Parathyroid adenoma (tissue), 2 donors: ENCODE measurements at regions not wholly inside any gene's neighbourhood (a gene's known extent, or its start where the extent isn't known, plus 50 kb on each side); places are given as distances from the start of the nearest gene placed in this dataset.

Experiments used
- H2AFZ ChIP-seq: fragments of 300-600 bp; sonication (generic); one replicate; pipeline ENCODE4 v1.7.0; 2017; ENCODE audit warnings: antibody characterized with exemption, mild to moderate bottlenecking
- H3K27ac ChIP-seq: fragments of 300-600 bp; sonication (generic); one replicate; pipeline ENCODE4 v1.7.0; 2017
- H3K27me3 ChIP-seq: fragments of 300-600 bp; sonication (generic); one replicate; pipeline ENCODE4 v1.7.0; 2017; ENCODE audit warnings: low read length; ENCODE audit not compliant: control insufficient read depth, insufficient read depth
- H3K36me3 ChIP-seq: fragments of 300-600 bp; sonication (generic); one replicate; pipeline ENCODE4 v1.7.0; 2017; ENCODE audit warnings: low read length; ENCODE audit not compliant: control insufficient read depth, insufficient read depth
- H3K4me1 ChIP-seq: fragments of 300-600 bp; sonication (generic); one replicate; pipeline ENCODE4 v1.7.0; 2017; ENCODE audit warnings: control low read depth
- H3K4me2 ChIP-seq: fragments of 300-600 bp; sonication (generic); one replicate; pipeline ENCODE4 v1.7.0; 2017; ENCODE audit warnings: low read length
- H3K4me3 ChIP-seq: fragments of 300-600 bp; sonication (generic); one replicate; pipeline ENCODE4 v1.7.0; 2017; ENCODE audit warnings: low read depth, low read length
- H3K79me2 ChIP-seq: fragments of 300-600 bp; sonication (generic); one replicate; pipeline ENCODE4 v1.7.0; 2017; ENCODE audit warnings: control low read depth
- H3K9ac ChIP-seq: fragments of 300-600 bp; sonication (generic); one replicate; pipeline ENCODE4 v1.7.0; 2017; ENCODE audit warnings: mild to moderate bottlenecking
- H3K9me3 ChIP-seq: fragments of 300-600 bp; sonication (generic); one replicate; pipeline ENCODE4 v1.7.0; 2017; ENCODE audit warnings: low read length; ENCODE audit not compliant: control insufficient read depth
- TF ChIP-seq, protein P1 (sequence below): fragments of 300-600 bp; sonication (generic); IDR thresholded peaks from one replicate; pipeline ENCODE4 v1.7.0; 2017; ENCODE audit warnings: antibody characterized with exemption, mild to moderate bottlenecking
- donor health status: primary hyperparathyroidism.

DNA sequence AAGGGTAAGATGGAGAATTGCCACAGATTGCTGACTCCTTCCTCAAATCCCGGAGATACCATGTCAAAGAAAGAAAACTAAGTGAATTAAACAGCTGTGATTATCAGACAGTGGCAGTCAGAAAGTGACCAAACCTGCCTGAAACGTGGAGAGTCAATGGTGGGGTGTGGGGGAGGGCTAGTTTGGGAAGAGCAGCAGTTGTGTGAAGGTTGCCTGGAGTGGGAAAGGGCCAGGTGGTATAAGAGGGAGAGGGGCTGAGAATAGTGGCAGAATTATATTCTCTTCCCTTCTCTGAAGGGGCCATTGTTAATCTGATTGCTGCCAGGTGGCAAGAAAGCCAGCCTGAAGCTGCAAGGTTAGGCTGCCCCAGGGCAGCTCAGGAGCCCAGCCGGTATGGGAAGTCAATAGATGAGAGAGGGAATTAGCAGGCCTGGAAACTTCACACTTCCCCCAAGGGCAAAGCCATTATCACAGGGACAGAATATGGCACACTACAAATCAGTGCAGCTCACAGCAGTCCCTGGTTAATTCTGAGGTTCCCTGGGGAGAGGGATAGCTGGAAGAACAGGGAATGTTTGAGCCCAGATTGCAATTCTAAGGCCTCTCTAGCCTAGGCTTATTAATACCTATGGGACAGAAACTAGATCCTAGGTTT, 83.9 kb upstream of the ITGB1 start:
- H3K27me3 ChIP-seq = no peaks in the 10 kb centered on the region
- H3K9ac ChIP-seq = no peak overlapping the region
- H3K4me2 ChIP-seq = no peak overlapping the region
- H3K9me3 ChIP-seq = no peaks in the 10 kb centered on the region
- H3K36me3 ChIP-seq = no peaks in the 10 kb centered on the region
- TF ChIP-seq, protein P1, sequence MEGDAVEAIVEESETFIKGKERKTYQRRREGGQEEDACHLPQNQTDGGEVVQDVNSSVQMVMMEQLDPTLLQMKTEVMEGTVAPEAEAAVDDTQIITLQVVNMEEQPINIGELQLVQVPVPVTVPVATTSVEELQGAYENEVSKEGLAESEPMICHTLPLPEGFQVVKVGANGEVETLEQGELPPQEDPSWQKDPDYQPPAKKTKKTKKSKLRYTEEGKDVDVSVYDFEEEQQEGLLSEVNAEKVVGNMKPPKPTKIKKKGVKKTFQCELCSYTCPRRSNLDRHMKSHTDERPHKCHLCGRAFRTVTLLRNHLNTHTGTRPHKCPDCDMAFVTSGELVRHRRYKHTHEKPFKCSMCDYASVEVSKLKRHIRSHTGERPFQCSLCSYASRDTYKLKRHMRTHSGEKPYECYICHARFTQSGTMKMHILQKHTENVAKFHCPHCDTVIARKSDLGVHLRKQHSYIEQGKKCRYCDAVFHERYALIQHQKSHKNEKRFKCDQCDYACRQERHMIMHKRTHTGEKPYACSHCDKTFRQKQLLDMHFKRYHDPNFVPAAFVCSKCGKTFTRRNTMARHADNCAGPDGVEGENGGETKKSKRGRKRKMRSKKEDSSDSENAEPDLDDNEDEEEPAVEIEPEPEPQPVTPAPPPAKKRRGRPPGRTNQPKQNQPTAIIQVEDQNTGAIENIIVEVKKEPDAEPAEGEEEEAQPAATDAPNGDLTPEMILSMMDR = no peak
- H3K79me2 ChIP-seq = no peaks in the 10 kb centered on the region
- H3K4me1 ChIP-seq = no peaks in the 10 kb centered on the region
- H3K27ac ChIP-seq = no peak overlapping the region
- no peak overlapping the region for H3K4me3 ChIP-seq
- H2AFZ ChIP-seq = no peak overlapping the region

DNA sequence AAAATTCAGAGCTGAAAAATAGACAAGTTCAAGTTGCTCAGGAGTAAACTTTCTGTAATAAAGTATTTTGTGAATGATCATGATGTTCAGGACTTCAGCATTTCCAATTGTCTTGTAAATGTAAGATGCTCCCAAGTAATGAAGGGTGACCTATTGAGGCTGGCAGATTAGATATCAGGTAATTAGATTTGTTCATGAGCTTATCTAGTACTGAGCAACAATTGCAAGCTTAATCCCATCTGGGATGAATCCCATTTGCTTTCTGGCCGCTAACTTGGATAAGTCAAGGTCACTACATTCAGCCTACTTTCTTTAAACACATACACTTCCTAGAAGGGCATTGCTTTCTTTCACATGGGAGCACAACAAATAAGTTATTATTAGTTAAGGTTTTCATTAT, 82.4 kb upstream of the ITGB1 start:
- Histone ChIP-seq H3K4me1 (no peaks in the 10 kb centered on the region), H3K79me2 (no peaks in the 10 kb centered on the region), H3K27ac (no peak overlapping the region), H3K9me3 (no peaks in the 10 kb centered on the region), H3K4me3 (no peak overlapping the region), H3K9ac (no peak overlapping the region), H2AFZ (no peak overlapping the region), H3K4me2 (no peak overlapping the region), H3K36me3 (no peaks in the 10 kb centered on the region), H3K27me3 (no peaks in the 10 kb centered on the region)
- TF ChIP-seq, protein P1 = no peak

DNA sequence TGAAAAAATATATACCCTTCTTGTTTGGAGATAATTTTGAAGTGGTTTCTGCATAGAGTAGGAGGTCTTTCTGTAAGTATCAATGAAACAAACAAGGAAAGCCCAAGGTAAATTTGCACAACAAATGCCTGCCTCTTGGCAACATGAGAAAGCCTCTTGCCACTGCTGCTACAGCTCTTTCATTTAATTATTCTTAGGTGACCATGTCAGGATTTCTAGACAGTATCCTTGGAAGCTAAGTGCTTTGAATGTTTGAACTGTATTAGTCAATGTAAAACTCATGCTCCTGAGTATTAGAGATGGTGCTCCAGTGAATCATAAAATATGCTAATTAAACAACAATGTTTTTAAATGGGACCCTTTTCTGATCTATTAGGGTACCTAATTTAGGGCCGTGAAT, 81.2 kb upstream of the ITGB1 start:
- no peak overlapping the region for H3K4me3 ChIP-seq
- no peaks in the 10 kb centered on the region for H3K9me3 ChIP-seq
- H3K4me1 ChIP-seq = no peaks in the 10 kb centered on the region
- no peaks in the 10 kb centered on the region for H3K36me3 ChIP-seq
- no peak overlapping the region for H2AFZ ChIP-seq
- no peak overlapping the region for H3K9ac ChIP-seq
- H3K27ac ChIP-seq = no peak overlapping the region
- no peaks in the 10 kb centered on the region for H3K79me2 ChIP-seq
- H3K4me2 ChIP-seq = no peak overlapping the region
- H3K27me3 ChIP-seq = no peaks in the 10 kb centered on the region
- TF ChIP-seq, protein P1 = no peak

DNA sequence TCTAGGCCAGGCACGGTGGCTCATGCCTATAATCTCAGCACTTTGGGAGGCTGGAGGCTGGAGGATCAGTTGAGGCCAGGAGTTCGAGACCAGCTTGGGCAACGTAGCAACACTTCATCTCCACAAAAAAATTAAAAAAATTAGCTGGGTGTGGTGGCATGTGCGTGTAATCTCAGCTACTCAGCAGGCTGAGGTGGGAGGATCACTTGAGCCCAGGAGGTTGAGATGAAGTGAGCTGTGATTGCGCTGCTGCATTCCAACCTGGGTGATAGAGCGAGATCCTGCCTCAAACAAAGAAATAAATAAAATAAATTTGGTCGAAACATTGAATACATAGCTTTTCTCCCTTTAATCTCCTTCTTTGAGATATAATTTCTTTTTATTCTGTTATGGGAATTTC, 80.6 kb upstream of the ITGB1 start:
- no peaks in the 10 kb centered on the region for H3K9me3 ChIP-seq
- H3K36me3 ChIP-seq = no peaks in the 10 kb centered on the region
- no peak overlapping the region for H3K4me3 ChIP-seq
- H3K9ac ChIP-seq = no peak overlapping the region
- no peaks in the 10 kb centered on the region for H3K79me2 ChIP-seq
- no peaks in the 10 kb centered on the region for H3K27me3 ChIP-seq
- no peaks in the 10 kb centered on the region for H3K4me1 ChIP-seq
- H2AFZ ChIP-seq = no peak overlapping the region
- no peak overlapping the region for H3K27ac ChIP-seq
- no peak overlapping the region for H3K4me2 ChIP-seq
- TF ChIP-seq, protein P1 = no peak

DNA sequence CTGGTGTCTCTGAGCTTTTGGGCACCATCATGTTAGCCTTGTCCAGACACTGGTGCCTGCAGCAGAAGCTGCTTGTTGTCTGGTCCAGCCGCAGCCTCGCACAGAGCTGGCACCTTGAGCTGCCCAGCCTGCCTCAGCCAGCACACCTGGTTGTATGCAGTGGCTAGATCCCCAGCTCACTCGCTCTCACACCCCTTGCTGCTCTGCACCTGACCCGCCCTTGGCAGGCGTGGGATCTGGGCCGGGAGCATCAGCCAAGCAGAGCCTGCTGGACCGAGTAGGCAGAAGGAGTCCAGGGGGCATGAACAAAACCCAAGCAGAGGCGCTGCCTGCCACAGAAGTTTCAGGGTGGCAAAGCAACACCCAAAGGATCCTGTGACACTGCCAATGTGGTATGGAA, 79.7 kb upstream of the ITGB1 start:
- no peak overlapping the region for H3K27ac ChIP-seq
- no peaks in the 10 kb centered on the region for H3K4me1 ChIP-seq
- no peaks in the 10 kb centered on the region for H3K9me3 ChIP-seq
- H2AFZ ChIP-seq = no peak overlapping the region
- H3K27me3 ChIP-seq = no peaks in the 10 kb centered on the region
- H3K79me2 ChIP-seq = no peaks in the 10 kb centered on the region
- TF ChIP-seq, protein P1 = no peak
- H3K36me3 ChIP-seq = no peaks in the 10 kb centered on the region
- H3K4me3 ChIP-seq = no peak overlapping the region
- no peak overlapping the region for H3K4me2 ChIP-seq
- no peak overlapping the region for H3K9ac ChIP-seq
